ENCODE measurements at regions not wholly inside any gene's neighbourhood (a gene's known extent, or its start where the extent isn't known, plus 50 kb on each side); places are given as distances from the start of the nearest gene placed in this dataset.

GRCh38 chr3:166455744-166456143, 618.5 kb upstream of the BCHE start:
- TF ChIP-seq ESRRA (IDR thresholded peaks at IDR 0.05; ENCODE audit: borderline replicate concordance, low read length) (no peak), CTCF (IDR thresholded peaks at IDR 0.05) (no peak), REST (IDR thresholded peaks at IDR 0.05) (no peak), POLR2A (IDR thresholded peaks at IDR 0.05; ENCODE audit: low read length) (no peak)
- TF ChIP-seq, protein P1, sequence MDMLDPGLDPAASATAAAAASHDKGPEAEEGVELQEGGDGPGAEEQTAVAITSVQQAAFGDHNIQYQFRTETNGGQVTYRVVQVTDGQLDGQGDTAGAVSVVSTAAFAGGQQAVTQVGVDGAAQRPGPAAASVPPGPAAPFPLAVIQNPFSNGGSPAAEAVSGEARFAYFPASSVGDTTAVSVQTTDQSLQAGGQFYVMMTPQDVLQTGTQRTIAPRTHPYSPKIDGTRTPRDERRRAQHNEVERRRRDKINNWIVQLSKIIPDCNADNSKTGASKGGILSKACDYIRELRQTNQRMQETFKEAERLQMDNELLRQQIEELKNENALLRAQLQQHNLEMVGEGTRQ (IDR thresholded peaks at IDR 0.05), result no peak
- TF ChIP-seq, protein P2, sequence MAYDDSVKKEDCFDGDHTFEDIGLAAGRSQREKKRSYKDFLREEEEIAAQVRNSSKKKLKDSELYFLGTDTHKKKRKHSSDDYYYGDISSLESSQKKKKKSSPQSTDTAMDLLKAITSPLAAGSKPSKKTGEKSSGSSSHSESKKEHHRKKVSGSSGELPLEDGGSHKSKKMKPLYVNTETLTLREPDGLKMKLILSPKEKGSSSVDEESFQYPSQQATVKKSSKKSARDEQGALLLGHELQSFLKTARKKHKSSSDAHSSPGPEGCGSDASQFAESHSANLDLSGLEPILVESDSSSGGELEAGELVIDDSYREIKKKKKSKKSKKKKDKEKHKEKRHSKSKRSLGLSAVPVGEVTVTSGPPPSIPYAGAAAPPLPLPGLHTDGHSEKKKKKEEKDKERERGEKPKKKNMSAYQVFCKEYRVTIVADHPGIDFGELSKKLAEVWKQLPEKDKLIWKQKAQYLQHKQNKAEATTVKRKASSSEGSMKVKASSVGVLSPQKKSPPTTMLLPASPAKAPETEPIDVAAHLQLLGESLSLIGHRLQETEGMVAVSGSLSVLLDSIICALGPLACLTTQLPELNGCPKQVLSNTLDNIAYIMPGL (CRISPR knock-in tag; IDR thresholded peaks at IDR 0.05; ENCODE audit: borderline replicate concordance), result no peak
